ENCODE measurements at regions not wholly inside any gene's neighbourhood (a gene's known extent, or its start where the extent isn't known, plus 50 kb on each side); places are given as distances from the start of the nearest gene placed in this dataset.

DNA sequence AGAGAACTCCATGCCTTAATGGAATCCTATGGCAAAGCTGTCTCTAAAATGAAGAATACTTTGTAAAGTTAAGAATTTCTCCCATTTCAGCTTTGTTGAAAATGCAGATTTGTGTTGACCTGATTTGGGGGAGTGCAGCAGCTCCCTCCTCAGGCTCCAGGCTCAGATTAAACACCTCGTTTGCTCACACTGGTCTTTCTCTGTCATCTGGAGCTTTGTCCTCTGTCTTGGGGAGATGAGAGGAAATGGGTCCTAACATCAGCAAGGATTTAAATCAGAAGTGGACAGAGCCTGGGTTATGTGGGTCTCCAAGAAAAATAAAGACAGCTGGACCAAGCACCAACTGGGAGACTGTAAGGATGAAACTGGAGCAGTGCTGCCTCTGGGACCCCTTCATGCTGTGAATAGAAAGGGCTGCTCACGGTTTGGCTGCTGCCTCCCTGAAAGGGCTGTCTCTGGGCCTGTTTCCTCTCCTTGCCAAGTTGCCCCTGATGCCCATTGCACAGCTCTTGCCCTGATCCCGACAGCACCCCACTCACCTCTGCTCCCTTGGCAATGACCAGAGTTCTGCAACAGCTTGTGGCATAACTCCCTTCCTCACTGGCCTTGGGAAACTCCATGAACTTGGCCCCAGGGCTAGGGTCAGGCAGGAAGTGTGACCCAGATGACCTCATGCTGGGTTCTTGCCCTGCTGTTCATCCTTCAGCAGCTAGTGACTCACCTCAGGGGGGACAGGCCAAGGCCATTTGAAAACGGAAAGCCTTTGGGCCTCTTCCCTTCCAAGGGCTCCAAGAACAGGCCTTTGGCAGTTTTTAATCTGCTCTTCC, 197.2 kb downstream of the CYP26B1 start:
- no peak for DNase-seq

DNA sequence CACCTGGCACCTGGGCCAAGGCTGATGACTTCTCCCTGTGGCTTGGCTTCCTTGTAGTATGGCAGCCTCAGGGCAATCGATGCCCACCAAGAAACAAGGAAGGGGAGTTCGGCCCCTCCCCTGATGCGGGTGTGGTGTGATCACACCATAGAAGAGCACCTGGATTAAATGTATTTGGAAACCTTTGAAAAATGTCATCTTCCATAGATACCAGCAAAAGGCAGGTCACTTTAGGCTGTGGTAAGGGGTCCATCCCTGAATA, 198.2 kb downstream of the CYP26B1 start:
- DNase-seq, result no peak

DNA sequence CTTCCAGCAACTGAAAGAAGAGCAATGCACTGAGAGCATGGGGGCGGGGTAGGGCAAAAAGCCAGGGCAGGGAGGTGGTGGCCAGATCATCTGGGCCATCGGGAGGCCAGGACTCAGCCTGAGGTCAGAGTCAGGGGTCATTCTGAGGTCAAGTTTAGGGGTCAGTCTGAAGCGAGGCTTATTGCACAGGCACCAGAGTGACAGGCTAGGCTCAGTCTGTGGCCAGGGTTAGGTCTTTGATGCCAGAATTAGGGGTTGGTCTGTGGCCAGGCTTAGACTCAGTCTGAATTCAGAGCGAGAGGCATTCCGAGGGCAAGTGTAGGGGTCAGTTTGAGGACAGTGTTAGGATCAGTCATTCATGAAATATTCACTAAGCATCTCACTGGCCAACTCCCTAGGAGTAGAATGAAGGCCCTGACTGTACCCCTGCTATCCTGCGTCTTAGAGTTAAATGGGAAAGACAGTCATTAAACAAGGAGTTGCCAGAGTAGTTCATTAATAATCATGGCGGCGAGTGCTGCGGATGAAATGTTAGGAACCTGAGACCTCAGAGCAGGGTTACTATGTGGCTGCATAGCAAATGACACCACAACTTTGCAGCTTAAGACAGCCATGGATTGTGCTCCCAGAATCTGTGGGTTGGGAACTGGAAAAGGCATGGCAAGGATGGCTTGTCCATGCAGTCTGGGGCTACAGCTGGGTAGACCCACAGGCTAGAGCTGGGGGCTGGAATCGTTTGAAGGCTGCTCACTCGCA, 198.7 kb downstream of the CYP26B1 start:
- DNase-seq, result no peak

DNA sequence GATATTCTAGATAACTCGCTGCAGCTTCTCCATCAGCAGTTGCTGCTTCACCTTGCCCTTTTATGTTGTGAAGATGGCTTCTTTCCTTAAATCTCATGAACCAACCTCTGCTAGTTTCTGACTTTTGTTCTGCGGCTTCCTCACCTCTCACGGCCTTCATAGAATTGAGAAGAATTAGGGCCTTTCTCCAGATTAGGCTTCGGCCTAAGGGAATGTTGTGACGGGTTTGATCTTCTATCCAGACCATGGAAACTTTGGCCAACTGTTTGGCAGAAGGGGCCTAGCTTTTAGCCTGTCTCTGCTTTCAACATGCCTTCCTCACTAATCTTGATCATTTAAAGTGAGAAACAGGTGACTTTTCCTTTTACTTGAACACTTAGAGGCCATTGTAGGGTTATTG, 199.9 kb downstream of the CYP26B1 start:
- no peak for DNase-seq

DNA sequence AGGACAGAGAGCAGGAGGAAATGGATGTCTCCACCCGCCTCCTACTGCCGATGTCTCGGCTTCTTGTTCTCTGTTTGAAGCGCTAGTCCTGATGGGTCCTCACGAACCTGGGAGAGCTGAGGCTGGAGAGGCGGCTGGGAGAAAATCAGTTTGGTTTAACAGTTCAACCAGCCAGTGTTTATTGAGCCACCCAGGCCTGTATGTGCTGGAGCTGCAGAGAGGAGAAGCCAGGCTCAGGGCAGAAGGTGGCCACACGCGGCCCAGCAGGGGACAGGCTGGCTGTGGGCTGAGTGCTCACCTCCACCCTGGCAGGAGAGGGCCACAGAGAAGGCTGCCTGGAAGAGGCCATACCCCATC, 202.1 kb downstream of the CYP26B1 start:
- no peak for DNase-seq

DNA sequence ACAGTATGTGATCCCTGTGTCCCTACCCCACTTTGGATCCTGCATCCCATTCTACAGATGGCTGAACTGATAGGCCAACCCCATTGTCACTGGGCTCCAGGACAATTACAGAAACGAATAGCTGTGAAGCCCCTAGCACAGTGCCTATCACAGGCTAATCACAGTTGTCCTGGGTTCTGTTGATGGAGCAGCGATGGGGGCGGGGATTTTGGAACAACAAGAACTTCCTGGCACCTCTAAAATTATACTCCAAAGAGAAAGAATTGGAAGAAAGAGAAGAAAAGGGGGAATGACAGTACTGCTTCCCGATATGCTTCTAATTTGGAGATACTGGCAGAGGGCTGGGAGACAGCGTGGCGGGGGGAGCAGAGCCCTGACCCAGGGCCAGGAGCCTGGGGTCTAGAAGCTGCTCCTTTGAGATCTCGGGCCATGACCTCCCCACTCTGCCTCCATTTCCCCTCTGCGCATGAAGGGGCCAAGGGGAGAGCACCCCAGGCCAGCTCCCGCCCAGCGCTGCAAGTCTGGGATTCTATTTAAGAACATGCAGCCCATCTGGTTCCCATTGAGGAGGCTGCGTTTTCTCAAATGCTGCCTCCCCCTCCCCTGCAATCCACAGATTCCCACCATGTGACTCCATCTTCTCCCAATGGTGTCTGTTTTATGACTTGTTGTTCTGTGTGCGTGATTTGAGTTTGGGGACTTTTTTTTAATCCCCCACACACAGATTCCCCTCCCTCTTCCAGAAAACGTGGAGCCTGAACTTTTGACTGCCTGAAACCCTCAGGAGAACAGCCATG, 202.7 kb downstream of the CYP26B1 start:
- DNase-seq, result no peak

DNA sequence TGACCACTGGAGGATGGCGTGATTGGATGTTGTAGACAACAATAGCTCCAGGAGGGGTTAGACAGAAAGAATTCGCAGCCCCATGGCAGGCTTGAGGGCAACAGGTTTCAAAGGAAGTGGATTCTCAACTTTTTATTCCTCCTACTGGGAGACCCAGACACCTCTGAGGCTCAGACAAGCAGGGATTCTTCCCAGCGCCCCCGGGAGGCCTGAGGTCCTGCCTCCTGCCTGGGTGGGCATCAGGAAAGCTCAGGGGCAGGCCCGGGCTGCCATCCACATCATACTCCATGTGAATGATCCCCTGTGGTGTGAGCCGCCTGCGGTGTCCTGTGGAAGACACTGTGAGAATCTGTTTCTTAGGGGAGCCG, 203.5 kb downstream of the CYP26B1 start:
- no peak for DNase-seq

DNA sequence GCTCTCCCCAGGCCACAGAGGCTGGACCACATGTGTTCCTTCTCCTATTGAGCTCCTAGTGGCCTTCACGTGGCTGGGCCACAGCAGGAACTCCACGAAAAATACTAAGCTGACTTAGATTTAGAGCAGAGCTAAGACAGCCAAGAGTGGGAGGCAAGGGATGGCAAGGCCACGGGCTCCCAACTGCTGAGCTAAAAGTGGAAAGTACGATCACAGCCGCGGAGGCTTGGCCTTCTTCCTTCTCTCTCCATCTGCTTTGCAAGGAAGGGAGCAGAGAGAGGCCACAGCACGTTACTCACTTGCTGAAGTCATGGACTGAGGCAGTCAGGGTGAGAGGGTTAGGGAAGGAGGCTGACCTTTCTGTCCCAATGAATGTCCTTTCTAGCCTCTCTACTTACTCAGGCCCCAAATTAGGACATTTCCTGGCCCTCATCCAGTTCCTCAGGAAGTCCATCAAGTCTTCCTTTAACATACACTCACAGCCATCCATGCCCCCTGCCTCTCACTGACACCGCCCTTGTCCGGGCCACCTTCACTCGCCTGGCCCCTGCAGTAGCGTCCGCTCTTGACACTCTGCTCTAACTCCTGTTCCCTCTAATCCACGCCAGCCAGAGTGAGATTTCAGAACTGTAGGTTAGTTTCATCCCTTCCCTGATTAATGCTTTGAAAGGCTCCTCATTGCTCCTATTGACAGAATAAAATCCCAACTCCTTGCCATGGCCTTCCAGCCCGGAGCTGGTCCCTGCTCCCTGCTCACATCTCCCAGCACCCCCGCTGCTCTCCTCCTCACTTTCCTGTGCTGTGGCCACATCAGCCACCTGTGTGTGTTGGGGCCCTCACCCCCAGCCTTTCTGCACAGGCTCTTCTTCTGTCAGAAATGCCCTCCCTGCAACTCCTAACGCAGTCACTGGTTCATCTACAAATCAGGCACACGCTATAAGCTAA, 204.2 kb downstream of the CYP26B1 start:
- DNase-seq, result no peak

DNA sequence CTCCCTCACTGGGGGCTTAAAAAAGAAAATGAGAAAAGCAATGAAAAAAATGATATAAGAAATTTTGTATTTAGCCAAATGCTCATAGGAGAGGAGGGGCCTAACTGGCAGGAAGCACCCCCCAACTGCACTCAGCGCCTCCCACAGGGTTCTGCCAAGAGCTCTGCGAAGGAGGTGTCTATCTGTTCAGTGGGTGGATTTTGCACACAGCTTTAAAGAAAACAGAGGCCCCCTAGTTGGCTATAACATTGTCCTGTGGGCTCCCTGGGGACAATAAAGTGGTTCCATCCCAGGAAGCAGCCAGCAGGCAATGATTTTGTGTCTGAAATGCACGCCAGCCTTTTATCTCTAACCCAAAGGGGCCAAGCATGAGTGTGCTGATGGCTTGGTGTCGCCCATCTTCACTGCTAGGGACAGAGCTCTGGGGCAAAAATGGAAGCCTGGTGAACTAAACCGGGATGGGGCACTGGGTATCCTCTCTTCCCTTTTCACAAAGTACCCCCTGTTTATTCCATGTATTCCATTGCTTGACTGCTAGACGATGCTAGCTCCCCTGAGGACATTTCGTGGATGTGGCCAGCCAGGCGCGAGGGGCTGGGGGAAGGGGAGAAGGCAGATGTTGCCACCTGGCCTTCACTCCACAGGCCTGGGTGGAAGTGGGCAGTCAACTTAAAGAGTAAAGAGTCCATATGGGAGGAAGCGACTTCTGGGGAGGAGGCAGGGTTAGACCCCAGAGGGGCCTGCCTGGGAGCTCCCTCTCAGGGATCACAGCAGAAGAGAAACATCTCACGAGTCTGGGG, 205.7 kb downstream of the CYP26B1 start:
- no peak for DNase-seq

DNA sequence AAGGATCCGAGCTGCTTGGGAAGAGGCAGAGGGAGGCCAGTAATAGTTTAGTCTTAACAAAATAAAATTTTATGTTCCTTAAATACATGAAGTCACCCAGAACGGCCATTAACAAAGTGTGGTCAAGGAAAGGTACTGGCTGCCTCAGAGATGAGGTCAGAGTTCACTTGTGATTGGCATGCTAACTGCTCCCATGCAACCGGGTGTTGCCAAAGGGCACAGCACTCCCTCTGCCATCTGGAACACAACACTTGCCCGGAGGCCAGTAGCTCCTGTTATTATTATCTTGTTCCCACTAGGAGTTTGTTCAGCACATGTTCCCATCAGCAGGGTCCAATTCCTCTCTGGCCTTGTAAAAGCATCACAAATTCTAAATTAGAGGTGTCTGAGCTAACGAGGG, 207.0 kb downstream of the CYP26B1 start:
- no peak for DNase-seq

DNA sequence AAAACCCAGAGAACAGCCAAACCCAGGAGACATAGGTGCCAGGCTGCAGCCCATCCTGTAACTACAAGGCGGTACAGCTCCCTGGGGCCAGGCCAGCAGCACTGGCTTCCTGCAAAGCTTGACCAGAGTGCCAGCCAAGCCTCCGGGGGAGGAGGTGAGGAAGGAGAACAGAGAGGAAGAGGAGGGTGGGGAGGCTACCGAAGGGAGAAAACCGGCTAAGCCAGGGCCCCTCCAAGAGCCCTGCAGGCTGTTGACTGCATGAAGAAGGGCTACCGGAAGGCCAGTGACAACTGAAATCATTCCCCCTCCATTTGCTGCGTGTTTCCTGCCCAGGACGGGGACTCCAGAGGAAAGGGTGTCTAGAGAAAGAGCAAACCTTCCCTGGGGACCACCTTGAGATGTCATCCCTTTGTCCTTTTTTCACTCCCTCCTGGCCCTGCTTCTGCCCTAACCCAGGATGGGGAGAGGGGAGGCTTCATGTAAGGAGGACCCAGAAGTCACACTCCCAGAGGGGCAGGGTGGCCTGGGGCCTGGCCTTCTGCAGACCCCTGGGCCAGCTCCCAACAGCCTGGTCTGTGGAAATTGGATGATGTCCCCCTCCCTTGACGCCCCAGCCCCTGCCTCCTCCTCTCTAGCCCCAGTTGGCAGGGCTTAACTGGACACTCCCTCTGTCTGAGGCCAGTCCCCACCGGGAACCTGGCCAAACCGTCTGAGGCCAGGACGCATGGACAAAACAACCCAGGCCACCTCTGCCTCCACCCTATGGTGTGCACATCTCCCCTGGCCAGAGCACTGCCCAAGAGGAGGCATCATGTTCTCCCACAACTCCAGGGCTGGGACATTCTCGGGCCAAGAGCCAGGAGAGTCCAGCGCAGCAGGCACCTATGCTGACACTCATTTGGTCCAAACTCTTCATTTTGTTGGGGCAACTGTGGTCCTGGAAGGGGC, 207.8 kb downstream of the CYP26B1 start:
- no peak for DNase-seq

DNA sequence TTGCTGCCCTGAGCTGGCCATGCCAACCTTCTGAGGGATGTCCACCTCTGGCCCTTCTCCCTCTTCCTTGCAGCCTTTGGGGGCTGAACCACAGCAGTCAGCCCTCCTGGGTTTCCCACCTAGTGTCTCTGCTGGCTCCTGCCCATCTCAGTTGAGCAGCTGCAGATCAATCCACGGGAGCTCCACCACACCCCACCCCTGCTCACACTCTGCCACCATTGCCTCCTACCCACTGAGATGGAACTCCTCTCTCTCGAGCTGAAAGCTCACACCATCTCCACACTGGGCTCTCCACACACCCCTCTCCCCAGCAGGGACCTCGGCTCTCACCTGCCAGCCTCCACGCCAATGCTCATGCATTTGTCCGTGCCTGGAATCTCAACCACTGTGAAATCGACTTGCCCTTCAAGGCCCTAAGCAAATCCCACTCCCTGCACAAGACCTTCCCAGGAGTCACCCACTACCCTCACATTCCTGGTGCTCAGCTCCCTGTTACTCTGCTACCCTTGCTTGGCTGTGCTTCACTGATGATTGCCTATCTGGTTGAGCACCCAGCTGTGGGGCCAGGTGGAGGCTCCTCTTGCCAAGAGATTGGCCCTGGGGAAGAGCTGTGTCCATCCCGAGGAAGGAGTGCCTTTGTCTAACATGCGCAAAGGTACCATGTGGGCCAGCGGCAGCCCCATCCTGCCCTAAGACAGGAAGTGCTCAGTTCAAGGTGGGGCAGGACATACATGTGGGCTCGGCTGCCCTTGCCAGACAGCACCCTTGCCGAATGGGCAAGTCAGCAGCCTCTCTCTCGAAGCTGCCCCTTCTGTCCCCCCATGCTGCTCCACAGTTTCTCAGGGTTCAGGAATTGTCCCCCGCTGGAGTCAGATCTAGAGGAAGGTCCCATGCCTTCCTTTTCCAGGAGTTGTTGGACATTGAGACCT, 208.7 kb downstream of the CYP26B1 start:
- DNase-seq, result no peak

DNA sequence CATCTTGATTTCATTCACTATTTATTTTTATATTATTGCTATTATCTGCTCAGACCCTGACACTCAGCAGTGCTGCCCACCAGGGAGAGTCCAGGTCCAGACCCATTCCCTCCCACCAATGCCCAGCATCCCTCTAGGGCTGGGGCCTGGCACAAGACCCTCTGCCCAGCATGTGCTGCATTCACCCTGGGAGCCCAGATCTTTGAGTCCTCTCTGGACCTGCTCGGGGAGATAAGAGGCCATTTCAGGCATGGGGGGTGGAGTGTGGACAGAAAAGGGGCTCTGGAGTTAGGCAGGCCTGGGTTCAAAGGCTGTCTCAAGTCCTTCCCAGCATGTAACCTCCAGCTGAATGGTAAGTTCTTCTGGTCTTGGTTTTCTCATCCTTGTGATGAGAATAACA, 209.6 kb downstream of the CYP26B1 start:
- DNase-seq, result no peak

DNA sequence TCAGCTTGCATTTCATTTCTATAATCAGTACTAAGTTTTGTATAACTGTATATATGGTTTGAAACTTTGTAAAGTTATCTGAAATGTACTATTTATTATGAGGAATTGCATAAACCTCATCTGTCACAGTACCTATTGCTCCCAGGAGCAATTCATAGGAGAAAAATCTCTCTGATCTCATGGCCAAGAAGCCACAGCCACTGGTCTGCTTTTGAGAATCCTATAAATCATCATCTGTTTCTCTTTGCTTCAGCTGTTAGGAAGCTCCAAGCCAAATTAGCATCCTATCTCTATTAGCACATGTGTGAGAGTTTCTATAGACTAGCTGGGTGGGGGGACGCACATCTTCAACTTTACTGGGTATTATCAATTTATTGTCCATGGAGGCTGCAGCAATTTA, 210.3 kb downstream of the CYP26B1 start:
- no peak for DNase-seq

DNA sequence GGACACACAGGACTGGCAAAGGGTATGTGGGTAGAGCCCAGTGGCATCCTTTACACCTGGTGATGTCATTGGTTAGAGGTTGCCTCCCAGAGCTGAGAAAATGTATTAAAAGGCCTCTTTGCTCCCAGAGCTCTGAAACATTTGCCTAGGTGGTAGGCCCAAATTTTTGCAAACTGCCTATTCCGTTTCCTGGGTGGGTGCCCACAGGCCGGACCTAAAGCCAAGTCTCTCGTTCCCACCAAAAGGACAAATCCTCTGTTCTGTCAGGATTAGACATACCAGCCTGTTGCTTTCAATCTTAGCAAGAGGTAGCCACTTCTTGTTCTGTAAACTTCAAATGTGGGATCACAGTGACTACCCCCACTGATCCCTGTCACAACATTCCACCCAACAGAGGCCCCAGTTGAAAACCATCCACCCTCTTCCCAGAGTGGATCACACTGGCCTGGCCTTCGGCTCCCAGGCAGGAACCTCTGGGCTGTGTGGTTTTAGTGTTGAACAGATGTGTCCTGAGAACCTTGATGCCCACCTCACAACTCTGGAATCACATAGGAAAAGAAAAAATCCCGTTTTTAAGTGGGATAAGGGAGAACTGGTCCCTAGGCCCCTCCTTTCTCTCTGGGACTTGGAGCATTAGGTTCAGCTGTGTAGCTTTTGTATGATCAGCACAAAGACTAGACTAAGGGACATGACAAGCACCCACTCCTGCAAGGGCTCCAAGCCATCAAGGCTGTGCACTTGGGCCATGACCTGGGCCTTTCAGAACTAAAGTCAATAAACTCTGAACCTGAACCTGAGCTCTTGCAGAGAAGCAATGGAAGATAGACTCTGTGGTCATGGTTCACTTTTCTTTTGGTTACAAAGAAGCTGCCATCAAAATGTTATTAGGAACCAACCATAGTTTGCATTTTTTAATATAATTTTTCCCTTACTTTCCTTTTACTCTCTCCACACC, 211.3 kb downstream of the CYP26B1 start:
- DNase-seq, result no peak

DNA sequence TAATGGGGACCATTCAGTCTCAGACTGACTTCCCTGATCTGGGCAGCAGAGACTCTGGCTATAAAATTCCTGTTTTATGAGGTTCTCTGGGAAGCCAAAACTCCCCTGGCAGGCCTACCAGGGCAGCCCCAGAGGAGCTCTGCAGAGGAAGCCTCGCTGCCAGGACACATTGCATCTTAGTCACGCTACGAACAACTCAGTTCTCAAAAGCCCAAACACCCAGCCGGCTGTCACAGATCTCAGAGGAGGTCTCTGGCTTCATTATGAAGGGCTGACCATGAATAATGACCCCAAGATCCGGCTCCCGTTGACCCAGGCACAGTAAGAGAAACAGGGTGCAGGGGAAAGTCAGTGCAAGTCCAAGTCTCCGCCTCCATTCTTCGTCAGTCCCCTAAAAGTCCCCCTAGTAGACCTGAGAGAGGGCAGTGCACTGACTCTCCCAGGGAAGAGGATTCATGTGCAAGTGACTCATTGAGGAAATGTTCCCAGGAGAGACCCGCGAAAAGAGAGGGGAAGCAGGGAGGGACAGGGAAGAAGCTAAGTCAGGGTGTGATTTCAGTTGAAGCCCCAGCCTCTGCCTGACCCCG, 212.3 kb downstream of the CYP26B1 start:
- DNase-seq, result no peak

DNA sequence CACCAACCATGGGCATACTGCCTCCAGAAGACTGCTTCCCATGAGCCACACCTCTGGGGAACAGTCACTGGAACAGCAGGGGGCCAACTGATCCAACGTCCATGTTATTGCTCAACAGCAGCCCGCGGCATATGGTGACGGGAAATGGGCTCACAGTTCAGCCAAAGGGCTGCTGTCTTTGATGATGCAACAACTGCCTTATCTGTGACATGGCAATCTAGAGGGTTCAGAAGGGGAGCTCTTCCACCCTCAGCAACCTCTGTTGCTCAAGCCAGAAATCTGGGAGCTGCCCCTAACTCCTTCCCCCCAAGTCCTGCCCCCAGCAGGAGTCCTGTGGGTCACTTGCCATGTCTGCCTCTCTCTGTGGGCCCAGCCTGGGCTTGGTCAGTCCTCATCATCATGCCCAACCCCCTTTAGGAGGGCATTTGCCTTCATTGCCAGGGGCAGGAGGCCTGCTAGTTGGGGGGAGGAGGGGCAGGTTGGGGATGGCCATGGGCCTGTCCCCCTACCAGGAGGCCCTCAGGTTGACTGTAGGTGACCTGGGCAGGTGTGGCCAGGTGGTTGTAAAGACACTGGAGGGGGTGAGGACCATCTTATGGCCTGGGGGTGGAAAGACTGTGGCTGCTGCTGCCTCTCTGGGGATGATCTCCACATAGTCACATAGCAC, 212.9 kb downstream of the CYP26B1 start:
- DNase-seq, result no peak

DNA sequence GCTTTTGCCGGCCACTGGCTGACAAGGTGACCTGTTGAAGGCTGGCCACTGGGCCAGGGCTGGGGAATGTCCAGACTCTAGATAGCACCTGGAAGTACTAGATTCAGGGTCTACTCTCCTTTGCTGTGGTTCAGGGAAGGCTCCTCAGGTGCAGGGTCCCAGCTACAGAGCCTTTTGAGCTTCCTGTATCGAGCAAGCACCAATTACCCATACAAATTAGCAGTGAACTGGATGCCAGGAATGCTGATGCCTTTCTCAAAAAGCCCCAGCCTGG, 213.4 kb downstream of the CYP26B1 start:
- no peak for DNase-seq

Data from 8988T (cell line).